ENCODE measurements at regions not wholly inside any gene's neighbourhood (a gene's known extent, or its start where the extent isn't known, plus 50 kb on each side); places are given as distances from the start of the nearest gene placed in this dataset.

DNA sequence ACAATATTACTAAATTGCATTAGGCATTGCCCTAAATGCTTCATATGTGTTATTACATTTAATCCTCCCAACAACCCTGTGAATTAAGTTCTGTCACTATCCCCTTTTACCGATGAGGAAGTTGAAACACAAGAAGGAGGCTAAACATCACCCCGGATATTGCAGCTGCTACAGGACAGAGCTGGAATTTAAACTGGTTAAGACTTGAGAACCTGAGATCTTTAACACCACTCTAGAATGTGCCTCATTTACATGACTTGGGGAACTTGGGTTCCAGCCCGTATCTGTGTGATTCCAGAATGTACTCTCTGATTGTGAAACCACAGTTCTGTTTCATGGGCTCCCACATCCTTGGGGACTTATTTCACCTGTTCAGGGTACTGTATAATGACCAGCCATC lies 165.1 kb upstream of the PPARGC1A start:
- TF ChIP-seq, protein P1, sequence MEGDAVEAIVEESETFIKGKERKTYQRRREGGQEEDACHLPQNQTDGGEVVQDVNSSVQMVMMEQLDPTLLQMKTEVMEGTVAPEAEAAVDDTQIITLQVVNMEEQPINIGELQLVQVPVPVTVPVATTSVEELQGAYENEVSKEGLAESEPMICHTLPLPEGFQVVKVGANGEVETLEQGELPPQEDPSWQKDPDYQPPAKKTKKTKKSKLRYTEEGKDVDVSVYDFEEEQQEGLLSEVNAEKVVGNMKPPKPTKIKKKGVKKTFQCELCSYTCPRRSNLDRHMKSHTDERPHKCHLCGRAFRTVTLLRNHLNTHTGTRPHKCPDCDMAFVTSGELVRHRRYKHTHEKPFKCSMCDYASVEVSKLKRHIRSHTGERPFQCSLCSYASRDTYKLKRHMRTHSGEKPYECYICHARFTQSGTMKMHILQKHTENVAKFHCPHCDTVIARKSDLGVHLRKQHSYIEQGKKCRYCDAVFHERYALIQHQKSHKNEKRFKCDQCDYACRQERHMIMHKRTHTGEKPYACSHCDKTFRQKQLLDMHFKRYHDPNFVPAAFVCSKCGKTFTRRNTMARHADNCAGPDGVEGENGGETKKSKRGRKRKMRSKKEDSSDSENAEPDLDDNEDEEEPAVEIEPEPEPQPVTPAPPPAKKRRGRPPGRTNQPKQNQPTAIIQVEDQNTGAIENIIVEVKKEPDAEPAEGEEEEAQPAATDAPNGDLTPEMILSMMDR (IDR thresholded peaks at IDR 0.05): no peak
- TF ChIP-seq POLR2A (IDR thresholded peaks at IDR 0.05): no peak
- no peak for TF ChIP-seq EP300 (IDR thresholded peaks at IDR 0.05)
- no peak for TF ChIP-seq POLR2AphosphoS5 (IDR thresholded peaks at IDR 0.05)

Data from suprapubic skin (tissue), 4 donors.